ENCODE measurements at regions not wholly inside any gene's neighbourhood (a gene's known extent, or its start where the extent isn't known, plus 50 kb on each side); places are given as distances from the start of the nearest gene placed in this dataset.

DNA sequence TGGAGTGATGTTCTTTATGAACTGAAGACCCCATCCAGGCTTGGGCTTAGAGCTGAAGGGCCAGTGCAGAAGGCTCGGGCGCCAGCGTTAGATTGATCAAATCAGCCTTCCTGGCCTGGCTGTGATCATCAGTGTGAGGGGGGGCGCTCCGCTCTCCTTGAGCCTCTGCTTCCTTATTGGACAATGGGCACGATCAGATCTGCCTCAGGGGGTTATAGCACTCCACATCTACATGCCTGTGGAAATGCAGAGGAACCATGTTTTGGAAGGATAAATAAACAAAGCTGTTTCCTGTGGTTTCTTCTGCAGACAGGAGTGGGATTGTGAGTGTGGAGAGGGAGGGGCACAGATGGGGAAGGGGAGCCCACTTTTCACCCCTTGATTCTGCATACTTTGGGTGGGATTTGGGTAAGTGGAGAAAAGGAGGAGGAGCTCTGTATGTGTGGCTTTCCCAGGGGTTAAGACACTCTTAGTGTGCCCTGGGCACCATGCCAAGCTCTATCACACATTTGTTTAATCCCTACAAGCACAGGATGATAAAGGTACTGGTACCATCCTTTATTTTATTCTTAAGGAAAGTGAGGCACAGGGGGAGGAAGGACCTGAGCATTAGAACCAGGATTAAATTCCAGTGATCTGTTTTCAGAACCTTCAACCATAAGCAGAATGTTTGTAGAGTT is 150.5 kb downstream of the EN1 start:
- no peaks in the 10 kb centered on the region for H3K36me3 Mint-ChIP-seq
- no peaks in the 10 kb centered on the region for H3K4me1 Mint-ChIP-seq
- no peak overlapping the region for H3K4me3 Mint-ChIP-seq
- ATAC-seq = no peak
- DNase-seq (ENCODE audit: low spot score in 2 of 2) = no peak
- H3K9me3 Mint-ChIP-seq = peaks cover 12% of the 10 kb centered on the region
- no peak overlapping the region for H3K27ac Mint-ChIP-seq

- H3K4me3 Mint-ChIP-seq = no peak overlapping the region
- no peaks in the 10 kb centered on the region for H3K4me1 Mint-ChIP-seq
- DNase-seq (ENCODE audit: low spot score in 2 of 2) (no peak), ATAC-seq (no peak)
- H3K9me3 Mint-ChIP-seq = peaks cover 12% of the 10 kb centered on the region
- no peaks in the 10 kb centered on the region for H3K36me3 Mint-ChIP-seq
- H3K27ac Mint-ChIP-seq = no peak overlapping the region
Measured at GRCh38 chr2:118693287-118693822, 154.1 kb downstream of the EN1 start.

DNA sequence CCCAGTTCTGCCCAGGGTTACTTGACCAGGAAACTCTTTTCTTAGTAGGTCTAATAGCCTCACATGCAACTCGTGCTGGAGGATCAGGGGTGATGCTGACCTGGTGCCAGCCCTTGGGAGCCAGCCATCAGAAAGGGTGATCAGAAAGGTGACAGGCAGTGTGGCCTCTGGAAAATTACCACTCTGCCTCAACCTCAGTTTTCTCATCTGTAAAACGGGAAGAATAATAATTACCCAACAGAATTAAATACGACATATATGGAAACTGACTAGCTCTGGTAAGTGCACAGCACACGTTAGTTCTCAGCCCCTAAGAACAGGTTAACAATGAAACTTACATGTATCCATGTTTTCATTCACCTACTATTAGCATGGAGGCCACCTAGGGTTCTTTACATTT is 157.6 kb downstream of the EN1 start:
- H3K4me3 Mint-ChIP-seq = no peak overlapping the region
- ATAC-seq (no peak), DNase-seq (ENCODE audit: low spot score in 2 of 2) (no peak)
- H3K9me3 Mint-ChIP-seq = peaks cover 2% of the 10 kb centered on the region
- H3K27ac Mint-ChIP-seq = no peak overlapping the region
- H3K4me1 Mint-ChIP-seq = no peaks in the 10 kb centered on the region
- no peaks in the 10 kb centered on the region for H3K36me3 Mint-ChIP-seq

GRCh38 chr2:118689456-118689855 is 158.0 kb downstream of the EN1 start:
- no peaks in the 10 kb centered on the region for H3K36me3 Mint-ChIP-seq
- no peak for DNase-seq (ENCODE audit: low spot score in 2 of 2)
- peaks cover 2% of the 10 kb centered on the region for H3K9me3 Mint-ChIP-seq

DNA sequence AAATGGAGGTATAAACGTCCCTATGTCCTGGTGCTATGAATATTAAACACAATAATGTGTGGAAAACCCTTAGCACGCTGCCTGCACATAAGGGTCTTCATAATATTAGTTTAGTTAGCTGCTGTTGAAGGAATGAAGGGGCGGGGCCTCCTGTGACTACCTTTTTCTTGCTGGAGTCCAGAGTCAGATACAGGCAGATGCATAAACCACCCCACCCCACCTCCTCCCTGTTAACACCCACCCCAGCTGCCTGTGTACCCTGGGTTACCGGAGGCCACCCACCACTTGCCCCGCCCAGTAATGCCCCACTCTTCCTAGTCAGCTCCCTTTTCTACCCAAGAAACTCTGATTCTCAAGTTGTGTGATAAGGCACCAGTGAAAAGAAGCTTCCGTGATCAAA is 158.4 kb downstream of the EN1 start:
- no peaks in the 10 kb centered on the region for H3K4me1 Mint-ChIP-seq
- ATAC-seq (no peak), DNase-seq (ENCODE audit: low spot score in 2 of 2) (no peak)
- no peaks in the 10 kb centered on the region for H3K36me3 Mint-ChIP-seq
- peaks cover 1% of the 10 kb centered on the region for H3K9me3 Mint-ChIP-seq
- no peak overlapping the region for H3K27ac Mint-ChIP-seq
- H3K4me3 Mint-ChIP-seq = no peak overlapping the region

More at GRCh38 chr2:118689456-118689855, 158.0 kb downstream of the EN1 start:
- no peak for ATAC-seq
- no peak overlapping the region for H3K4me3 Mint-ChIP-seq
- no peaks in the 10 kb centered on the region for H3K4me1 Mint-ChIP-seq
- no peak overlapping the region for H3K27ac Mint-ChIP-seq

- H3K27ac Mint-ChIP-seq = no peak overlapping the region
- no peaks in the 10 kb centered on the region for H3K4me1 Mint-ChIP-seq
- DNase-seq (ENCODE audit: low spot score in 2 of 2) (no peak), ATAC-seq (no peak)
- no peaks in the 10 kb centered on the region for H3K9me3 Mint-ChIP-seq
- H3K4me3 Mint-ChIP-seq = no peak overlapping the region
- no peaks in the 10 kb centered on the region for H3K36me3 Mint-ChIP-seq
Measured at GRCh38 chr2:118687698-118688097, 159.8 kb downstream of the EN1 start.

- Mint-ChIP-seq H3K4me1 (no peaks in the 10 kb centered on the region), H3K36me3 (no peaks in the 10 kb centered on the region), H3K9me3 (no peaks in the 10 kb centered on the region), H3K27ac (no peak overlapping the region), H3K4me3 (no peak overlapping the region)
- DNase-seq (ENCODE audit: low spot score in 2 of 2) = no peak
- ATAC-seq = no peak
Measured at GRCh38 chr2:118687192-118687591, 160.3 kb downstream of the EN1 start.

DNA sequence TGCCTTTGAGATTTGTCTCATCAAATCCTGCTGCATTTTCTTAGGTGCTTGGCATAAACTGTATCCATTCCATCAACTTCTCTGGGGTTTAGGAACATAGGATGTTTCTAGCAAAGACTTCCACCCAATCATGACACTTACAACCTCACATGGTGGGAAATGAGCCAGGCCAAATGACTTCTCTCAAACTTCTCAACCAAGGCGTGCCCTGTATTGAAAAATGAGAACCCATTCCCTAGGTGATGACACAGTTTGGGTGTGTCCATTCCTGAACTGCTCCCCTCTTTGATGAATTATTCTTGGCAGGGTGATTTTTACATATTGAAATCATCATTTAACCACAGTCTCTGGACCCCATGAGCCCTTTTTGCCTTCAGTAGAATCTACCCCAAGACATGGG is 161.1 kb downstream of the EN1 start:
- DNase-seq (ENCODE audit: low spot score in 2 of 2) = no peak
- Mint-ChIP-seq H3K27ac (no peak overlapping the region), H3K4me3 (no peak overlapping the region), H3K36me3 (no peaks in the 10 kb centered on the region), H3K9me3 (no peaks in the 10 kb centered on the region), H3K4me1 (no peaks in the 10 kb centered on the region)
- ATAC-seq = no peak

GRCh38 chr2:118683460-118683859 is 164.0 kb downstream of the EN1 start:
- Mint-ChIP-seq H3K36me3 (no peaks in the 10 kb centered on the region), H3K27ac (no peak overlapping the region), H3K4me1 (no peaks in the 10 kb centered on the region), H3K4me3 (no peak overlapping the region), H3K9me3 (no peaks in the 10 kb centered on the region)
- no peak for ATAC-seq
- no peak for DNase-seq (ENCODE audit: low spot score in 2 of 2)

DNA sequence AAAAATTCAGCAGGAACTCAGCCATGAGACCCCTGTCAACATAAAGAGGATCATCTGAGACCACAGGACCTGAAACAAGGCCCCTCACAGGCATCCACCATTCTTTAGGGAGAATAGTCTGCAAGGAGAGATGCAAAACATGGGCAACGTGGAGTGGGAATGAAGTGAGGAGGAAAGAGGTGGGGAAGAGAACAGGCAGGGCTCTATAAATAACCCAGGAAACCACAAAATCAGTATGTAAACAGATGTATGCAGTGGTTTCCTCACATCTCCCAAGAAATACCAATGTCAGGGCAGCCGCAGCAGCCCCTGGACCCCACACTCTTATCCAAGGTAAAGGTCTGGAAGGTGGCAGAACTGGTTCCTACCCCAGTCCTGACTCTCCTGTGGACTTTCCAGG is 168.5 kb downstream of the EN1 start:
- Mint-ChIP-seq H3K27ac (no peak overlapping the region), H3K4me3 (no peak overlapping the region), H3K36me3 (no peaks in the 10 kb centered on the region), H3K9me3 (no peaks in the 10 kb centered on the region), H3K4me1 (no peaks in the 10 kb centered on the region)
- DNase-seq (ENCODE audit: low spot score in 2 of 2) (no peak), ATAC-seq (no peak)

DNA sequence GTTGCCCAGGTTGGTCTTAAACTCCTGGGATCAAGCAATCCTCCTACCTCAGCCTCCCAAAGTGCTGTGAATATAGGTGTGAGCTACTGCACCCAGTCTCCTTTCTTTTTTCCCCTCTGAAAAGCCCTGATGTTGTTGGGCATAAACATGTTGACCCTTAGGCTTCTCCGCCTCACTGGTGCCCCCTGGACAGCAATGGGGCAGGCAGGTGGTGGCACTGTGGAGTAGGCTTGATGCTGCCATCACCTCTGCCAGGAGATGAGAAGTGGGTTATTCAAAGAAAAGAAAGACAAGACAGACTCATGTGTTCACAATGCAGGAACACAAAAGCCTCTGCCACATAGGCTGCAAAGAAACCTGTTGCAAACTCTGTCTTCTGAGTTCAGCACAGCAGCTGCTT is 169.9 kb downstream of the EN1 start:
- Mint-ChIP-seq H3K36me3 (no peaks in the 10 kb centered on the region), H3K4me1 (no peaks in the 10 kb centered on the region), H3K27ac (no peak overlapping the region), H3K9me3 (no peaks in the 10 kb centered on the region), H3K4me3 (no peak overlapping the region)
- ATAC-seq = no peak
- no peak for DNase-seq (ENCODE audit: low spot score in 2 of 2)

DNA sequence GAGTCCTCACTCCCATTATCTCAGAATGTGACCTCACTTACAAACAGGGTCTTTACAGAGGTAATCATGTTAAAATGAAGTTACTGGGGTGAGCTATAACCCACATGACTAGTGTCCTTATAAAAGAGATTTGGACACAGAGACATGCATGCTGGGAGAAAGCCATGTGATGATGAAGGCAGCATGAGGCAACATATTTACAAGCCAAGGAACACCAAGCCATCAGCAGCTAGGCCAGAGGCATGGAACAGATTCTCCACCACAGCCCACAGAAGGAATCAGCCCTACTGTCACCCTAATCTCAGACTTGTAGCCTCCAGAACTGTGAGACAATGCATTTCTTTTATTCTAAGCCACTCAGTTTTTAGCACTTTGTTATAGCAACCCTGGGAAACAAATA is 171.9 kb downstream of the EN1 start:
- ATAC-seq (no peak), DNase-seq (ENCODE audit: low spot score in 2 of 2) (no peak)
- H3K9me3 Mint-ChIP-seq = no peaks in the 10 kb centered on the region
- H3K36me3 Mint-ChIP-seq = no peaks in the 10 kb centered on the region
- no peaks in the 10 kb centered on the region for H3K4me1 Mint-ChIP-seq
- no peak overlapping the region for H3K27ac Mint-ChIP-seq
- no peak overlapping the region for H3K4me3 Mint-ChIP-seq

GRCh38 chr2:118672571-118673158 is 174.8 kb downstream of the EN1 start:
- ATAC-seq = no peak
- Mint-ChIP-seq H3K36me3 (no peaks in the 10 kb centered on the region), H3K27ac (no peak overlapping the region), H3K4me3 (no peak overlapping the region), H3K4me1 (no peaks in the 10 kb centered on the region), H3K9me3 (no peaks in the 10 kb centered on the region)
- DNase-seq (ENCODE audit: low spot score in 2 of 2) = no peak

DNA sequence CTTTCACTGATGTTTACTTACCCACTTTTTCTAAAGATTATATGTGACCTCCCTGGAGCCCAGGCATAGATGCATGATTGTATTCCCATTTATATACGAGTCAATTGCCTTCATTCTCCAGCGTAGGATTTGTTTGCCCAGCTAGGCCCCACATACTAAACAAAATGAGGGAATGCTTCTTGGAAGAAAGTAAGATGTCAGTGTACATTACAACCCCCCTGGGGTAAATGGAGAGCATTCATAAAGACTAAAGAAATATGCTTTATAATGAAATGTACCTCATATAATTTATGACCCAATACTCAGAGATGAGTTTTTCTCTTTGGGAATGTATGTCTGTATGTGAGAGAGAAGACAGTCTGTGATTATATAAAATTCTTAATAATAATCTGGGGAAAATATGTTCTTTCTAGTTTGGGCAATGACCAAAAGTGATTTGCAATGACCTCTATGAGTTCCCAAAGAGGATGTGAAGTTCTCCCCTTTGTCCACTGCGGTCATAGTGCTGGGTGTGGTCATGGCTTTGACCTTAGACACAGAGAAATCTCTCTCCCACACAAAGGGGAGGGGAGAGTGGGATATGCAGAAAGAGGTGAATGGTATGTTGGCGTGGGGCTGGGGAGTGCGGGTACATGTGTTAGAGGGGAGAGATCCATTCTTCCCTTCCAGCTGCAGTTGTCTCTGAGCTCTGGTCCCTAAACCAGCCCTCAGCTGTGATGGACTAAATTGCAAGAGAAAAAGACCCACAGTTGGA is 175.6 kb downstream of the EN1 start:
- DNase-seq (ENCODE audit: low spot score in 2 of 2) = no peak
- ATAC-seq = no peak
- no peak overlapping the region for H3K27ac Mint-ChIP-seq

GRCh38 chr2:118670838-118671237 is 176.6 kb downstream of the EN1 start:
- H3K4me3 Mint-ChIP-seq = no peak overlapping the region
- no peaks in the 10 kb centered on the region for H3K36me3 Mint-ChIP-seq
- no peaks in the 10 kb centered on the region for H3K4me1 Mint-ChIP-seq
- H3K27ac Mint-ChIP-seq = no peak overlapping the region
- H3K9me3 Mint-ChIP-seq = no peaks in the 10 kb centered on the region
- DNase-seq (ENCODE audit: low spot score in 2 of 2) = no peak
- no peak for ATAC-seq

More for the DNA sequence above, 175.6 kb downstream of the EN1 start:
- H3K4me1 Mint-ChIP-seq = no peaks in the 10 kb centered on the region
- no peaks in the 10 kb centered on the region for H3K36me3 Mint-ChIP-seq
- H3K9me3 Mint-ChIP-seq = no peaks in the 10 kb centered on the region
- no peak overlapping the region for H3K4me3 Mint-ChIP-seq

DNA sequence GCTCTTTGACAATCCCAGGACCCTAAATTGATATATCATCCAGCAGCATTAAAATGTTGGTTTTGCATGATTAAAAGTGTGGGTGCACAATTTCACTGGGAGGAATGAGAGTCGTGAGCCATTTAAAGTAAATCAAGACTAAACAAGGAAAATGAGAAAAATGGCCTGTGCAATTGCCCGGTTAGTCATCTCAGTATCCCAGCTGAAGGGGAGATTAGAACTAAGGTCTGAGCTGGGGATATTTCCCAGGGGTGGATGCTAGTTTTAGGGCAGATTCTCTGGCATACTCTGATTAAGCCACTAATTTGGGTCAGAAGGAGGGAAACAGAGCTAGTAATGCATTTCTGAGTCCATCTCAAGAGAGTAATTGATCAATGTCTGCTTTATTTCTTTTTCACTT is 177.2 kb downstream of the EN1 start:
- Mint-ChIP-seq H3K4me3 (no peak overlapping the region), H3K4me1 (no peaks in the 10 kb centered on the region), H3K9me3 (peaks cover 2% of the 10 kb centered on the region), H3K36me3 (no peaks in the 10 kb centered on the region), H3K27ac (no peak overlapping the region)
- ATAC-seq (no peak), DNase-seq (ENCODE audit: low spot score in 2 of 2) (no peak)
